ENCODE measurements at regions not wholly inside any gene's neighbourhood (a gene's known extent, or its start where the extent isn't known, plus 50 kb on each side); places are given as distances from the start of the nearest gene placed in this dataset.

- H2BK5ac ChIP-seq (ENCODE audit: low read depth, low read length) = no peak overlapping the region
- CTCF ChIA-PET (ENCODE audit: partially characterized antibody) = interaction anchor here (1.0 to 2.4 kb wide), 3 partner anchors 124 to 131 kb away, joined by 3 to 12 read pairs (median 4); no protein-coding TSS in a partner anchor
- H3K9me3 ChIP-seq (ENCODE audit: insufficient read depth in 2 of 2, low read depth in 1 of 2, low read length in 1 of 2) = no peaks in the 10 kb centered on the region
- H2BK20ac ChIP-seq (ENCODE audit: low read length) = no peak overlapping the region
- H3K4me1 ChIP-seq (replicated peaks in 1 of 4; ENCODE audit: control insufficient read depth in 3 of 4, insufficient read depth in 4 of 4, low read length in 3 of 4) = no peaks in the 10 kb centered on the region
- H3K79me1 ChIP-seq (ENCODE audit: low read depth, low read length) = no peaks in the 10 kb centered on the region
- H3K4ac ChIP-seq (replicated peaks; ENCODE audit: insufficient read length, low read depth, low read length) = no peak overlapping the region
- H4K20me1 ChIP-seq (replicated peaks in 1 of 2; ENCODE audit: control insufficient read depth in 1 of 2, insufficient read depth in 2 of 2, low read length in 2 of 2) = no peaks in the 10 kb centered on the region
- no peak overlapping the region for H2BK15ac ChIP-seq (ENCODE audit: low read length)
- no peak overlapping the region for H4K8ac ChIP-seq (ENCODE audit: extremely low read depth, insufficient read depth, low read length)
- FAIRE-seq (no peak), DNase-seq (ENCODE audit: low read depth in 1 of 2, low spot score in 2 of 2) (no peak)
- H4K5ac ChIP-seq (ENCODE audit: insufficient read length, low read depth, low read length) = no peak overlapping the region
- no peak overlapping the region for H4K91ac ChIP-seq (replicated peaks; ENCODE audit: insufficient read length, low read length)
- H2BK12ac ChIP-seq (ENCODE audit: low read depth, low read length) = no peak overlapping the region
- no peak overlapping the region for H3K27ac ChIP-seq (ENCODE audit: low read depth, low read length)
- H3K9ac ChIP-seq (replicated peaks in 1 of 4; ENCODE audit: extremely low read depth in 1 of 4, low read depth in 3 of 4, low read length in 3 of 4) = no peak overlapping the region
- no peak overlapping the region for H3K14ac ChIP-seq (ENCODE audit: insufficient read length)
- H3K23me2 ChIP-seq (ENCODE audit: low read depth, low read length) = no peaks in the 10 kb centered on the region
- no peak overlapping the region for H2AFZ ChIP-seq (ENCODE audit: low read length)
- H2BK120ac ChIP-seq (replicated peaks; ENCODE audit: low read depth, low read length) = no peak overlapping the region
- POLR2A ChIA-PET (ENCODE audit: partially characterized antibody) = no interaction called here
- no peak for TF ChIP-seq CREB1 (IDR thresholded peaks at IDR 0.05)
- TF ChIP-seq CBX5 (IDR thresholded peaks at IDR 0.05; ENCODE audit: low read depth, low read length) = no peak
- no peak for TF ChIP-seq EP300 (IDR thresholded peaks at IDR 0.05; ENCODE audit: borderline replicate concordance in 1 of 2, low read depth in 2 of 2, low read length in 2 of 2)
- no peak for TF ChIP-seq TAF1 (IDR thresholded peaks at IDR 0.05; ENCODE audit: low read depth, low read length)
- TF ChIP-seq FOSL1 (IDR thresholded peaks at IDR 0.05; ENCODE audit: insufficient read depth, low read depth, low read length) = no peak
- no peak for TF ChIP-seq SP1 (IDR thresholded peaks at IDR 0.05; ENCODE audit: low read depth, low read length)
- no peak for TF ChIP-seq SIRT6 (IDR thresholded peaks at IDR 0.05; ENCODE audit: low read length)
- TF ChIP-seq SUZ12 (IDR thresholded peaks at IDR 0.05; ENCODE audit: low read length) = no peak
- no peak for TF ChIP-seq YY1 (IDR thresholded peaks at IDR 0.05; ENCODE audit: low read depth, low read length)
- H3K79me2 ChIP-seq (ENCODE audit: control insufficient read depth in 1 of 2, insufficient read depth in 2 of 2, low read length in 2 of 2) = no peaks in the 10 kb centered on the region
- no peak overlapping the region for H3K56ac ChIP-seq (replicated peaks; ENCODE audit: insufficient read length, low read depth, low read length)
- H3K36me3 ChIP-seq (ENCODE audit: control insufficient read depth in 2 of 4, insufficient read depth in 4 of 4, low read length in 3 of 4) = no peaks in the 10 kb centered on the region
- 88% methylated on average over 6 of the region's 6 CpGs; no CpG with 5 or more reads in 1 of the 2 experiments for whole genome bisulfite sequencing, 2 experiments (ENCODE audit: extremely low coverage in 1 of 2, insufficient coverage in 1 of 2, insufficient read length in 1 of 2, insufficient replicate concordance in 2 of 2, low coverage in 1 of 2, low lambda C conversion rate in 2 of 2, missing lambda C conversion rate in 1 of 2)
- no peak overlapping the region for H3K18ac ChIP-seq (ENCODE audit: extremely low read depth, low read length)
- H3K23ac ChIP-seq (ENCODE audit: insufficient read length) = no peak overlapping the region
- no peak overlapping the region for H2AK5ac ChIP-seq (ENCODE audit: low read depth, low read length)
- no peaks in the 10 kb centered on the region; a peak in 1 of 7 replicates for H3K27me3 ChIP-seq (replicated peaks in 1 of 4; ENCODE audit: control insufficient read depth in 3 of 4, extremely low read depth in 1 of 4, insufficient read depth in 3 of 4, low read length in 3 of 4)
- H3K4me3 ChIP-seq (ENCODE audit: extremely low read depth in 1 of 4, insufficient read depth in 2 of 4, low read depth in 3 of 4, low read length in 4 of 4) = no peak overlapping the region
- no peak overlapping the region for H3K4me2 ChIP-seq (ENCODE audit: insufficient read depth in 1 of 2, low read depth in 2 of 2, low read length in 2 of 2)
Observed at GRCh38 chr3:40713795-40714194, 189.0 kb downstream of the ZNF621 start.
